Mesenchymal stem cell (in vitro differentiated cells and primary cell): ENCODE measurements at regions not wholly inside any gene's neighbourhood (a gene's known extent, or its start where the extent isn't known, plus 50 kb on each side); places are given as distances from the start of the nearest gene placed in this dataset. TPM values are rescaled to one million over a fixed set of nuclear protein-coding genes. Genes with fewer than 3 reads are reported as not detected.
"Not testable (repeated sequence)": the region's sequence is repeated elsewhere in the genome, so short reads cannot be mapped to it uniquely, and the experiment has no call there.

Experiments
- DNase-seq: peaks from one replicate; pipeline ENCODE4 v3.0.0-alpha.2; 2013
- H2AFZ ChIP-seq: one replicate; pipeline ENCODE4 v1.6.1; 2013; ENCODE audit warnings: low read depth, mild to moderate bottlenecking, control low read depth, inconsistent platforms, low read length, moderate library complexity
- H2AK5ac ChIP-seq: 2 replicates; pipeline ENCODE4 v1.6.1; 2013; ENCODE audit warnings: low read length, moderate library complexity, mild to moderate bottlenecking, inconsistent platforms; ENCODE audit not compliant: severe bottlenecking
- H2BK120ac ChIP-seq: one replicate; pipeline ENCODE4 v1.6.1; 2013; ENCODE audit warnings: low read depth, mild to moderate bottlenecking, inconsistent platforms, low read length, moderate library complexity
- H2BK12ac ChIP-seq, 2 experiments: one replicate each; pipeline ENCODE4 v1.6.1; 2013; ENCODE audit warnings: inconsistent platforms in 2 of 2, low read length in 2 of 2, mild to moderate bottlenecking in 2 of 2, moderate library complexity in 2 of 2, control low read depth in 1 of 2
- H2BK15ac ChIP-seq: one replicate; pipeline ENCODE4 v1.6.1; 2013; ENCODE audit warnings: mild to moderate bottlenecking, low read depth, inconsistent platforms; ENCODE audit not compliant: poor library complexity, severe bottlenecking
- H2BK5ac ChIP-seq: 2 replicates; pipeline ENCODE4 v1.6.1; 2013; ENCODE audit warnings: low read depth, mild to moderate bottlenecking, low read length, control low read depth, inconsistent platforms; ENCODE audit not compliant: poor library complexity, severe bottlenecking
- H3K14ac ChIP-seq, 2 experiments: one replicate each; pipeline ENCODE4 v1.6.1; 2013; ENCODE audit warnings: inconsistent platforms in 2 of 2, low read length in 2 of 2, control low read depth in 1 of 2, mild to moderate bottlenecking in 1 of 2, moderate library complexity in 1 of 2
- H3K18ac ChIP-seq, 2 experiments: one replicate each; pipeline ENCODE4 v1.6.1; 2013; ENCODE audit warnings: inconsistent platforms in 2 of 2, low read length in 2 of 2, control low read depth in 1 of 2, low read depth in 1 of 2, mild to moderate bottlenecking in 1 of 2
- H3K23ac ChIP-seq, 2 experiments: one replicate each; pipeline ENCODE4 v1.6.1; 2013; ENCODE audit warnings: inconsistent platforms in 2 of 2, low read length in 2 of 2, mild to moderate bottlenecking in 2 of 2, moderate library complexity in 2 of 2, control low read depth in 1 of 2
- H3K27ac ChIP-seq: 2 replicates; pipeline ENCODE4 v1.5.1; 2013; ENCODE audit warnings: mild to moderate bottlenecking, moderate library complexity, low read length, control low read depth, inconsistent platforms; ENCODE audit not compliant: poor library complexity, severe bottlenecking
- H3K27me3 ChIP-seq, 2 experiments: 2 replicates each; pipeline versions ENCODE4 v1.6.1 to v1.7.0; 2013; ENCODE audit warnings: low read length in 2 of 2, mild to moderate bottlenecking in 2 of 2, moderate library complexity in 2 of 2, control low read depth in 1 of 2, inconsistent platforms in 1 of 2; ENCODE audit not compliant: control insufficient read depth in 1 of 2, insufficient read depth in 1 of 2
- H3K36me3 ChIP-seq, 2 experiments: 2 replicates each; pipeline versions ENCODE4 v1.6.1 to v1.7.0; 2013; ENCODE audit warnings: low read length in 2 of 2, control low read depth in 1 of 2, inconsistent platforms in 1 of 2, low read depth in 1 of 2, mild to moderate bottlenecking in 1 of 2; ENCODE audit not compliant: insufficient read depth in 2 of 2, control insufficient read depth in 1 of 2
- H3K4ac ChIP-seq, 2 experiments: one replicate each; pipeline ENCODE4 v1.6.1; 2013; ENCODE audit warnings: inconsistent platforms in 2 of 2, low read length in 2 of 2, mild to moderate bottlenecking in 2 of 2, moderate library complexity in 2 of 2, control low read depth in 1 of 2, low read depth in 1 of 2
- H3K4me1 ChIP-seq: 2 replicates; pipeline ENCODE4 v1.6.1; 2013; ENCODE audit warnings: low read depth, low read length, control low read depth; ENCODE audit not compliant: control insufficient read depth, insufficient read depth
- H3K4me2 ChIP-seq: 2 replicates; pipeline ENCODE4 v1.6.1; 2013; ENCODE audit warnings: low read length, mild to moderate bottlenecking, inconsistent platforms; ENCODE audit not compliant: poor library complexity, severe bottlenecking
- H3K4me3 ChIP-seq, 2 experiments: 2 replicates each; pipeline versions ENCODE4 v1.5.1 to v1.7.0; 2013; ENCODE audit warnings: low read length in 2 of 2, mild to moderate bottlenecking in 2 of 2, control low read depth in 1 of 2, low read depth in 1 of 2; ENCODE audit not compliant: insufficient read depth in 1 of 2
- H3K79me1 ChIP-seq: replicated peaks from 2 replicates; pipeline ENCODE4 v1.6.1; 2013; ENCODE audit warnings: mild to moderate bottlenecking, control low read depth, low read length, inconsistent platforms; ENCODE audit not compliant: poor library complexity, severe bottlenecking
- H3K9ac ChIP-seq: 2 replicates; pipeline ENCODE4 v1.7.0; 2013; ENCODE audit warnings: mild to moderate bottlenecking, low read length, moderate library complexity
- H3K9me3 ChIP-seq: 2 replicates; pipeline ENCODE4 v1.7.0; 2013; ENCODE audit warnings: mild to moderate bottlenecking, low read length; ENCODE audit not compliant: control insufficient read depth
- H4K8ac ChIP-seq: one replicate; pipeline ENCODE4 v1.6.1; 2013; ENCODE audit warnings: inconsistent platforms, mild to moderate bottlenecking, low read length, moderate library complexity
- H4K91ac ChIP-seq: one replicate; pipeline ENCODE4 v1.6.1; 2013; ENCODE audit warnings: mild to moderate bottlenecking, low read length, inconsistent platforms
- WGBS: methylation state at CpG from one replicate; pipeline ENCODE4 v1.1.7; 2013; ENCODE audit warnings: mixed read lengths; 5-methylcytosine and 5-hydroxymethylcytosine counted together
- small RNA-seq: library from polyadenylated mRNA; stranded (forward); fragments of <200 nt; extraction: miRNeasy Mini kit (QIAGEN cat#:217004); gene quantifications from one replicate; pipeline ENCODE3, GENCODE V24; 2013; ENCODE audit warnings: low read depth

DNA sequence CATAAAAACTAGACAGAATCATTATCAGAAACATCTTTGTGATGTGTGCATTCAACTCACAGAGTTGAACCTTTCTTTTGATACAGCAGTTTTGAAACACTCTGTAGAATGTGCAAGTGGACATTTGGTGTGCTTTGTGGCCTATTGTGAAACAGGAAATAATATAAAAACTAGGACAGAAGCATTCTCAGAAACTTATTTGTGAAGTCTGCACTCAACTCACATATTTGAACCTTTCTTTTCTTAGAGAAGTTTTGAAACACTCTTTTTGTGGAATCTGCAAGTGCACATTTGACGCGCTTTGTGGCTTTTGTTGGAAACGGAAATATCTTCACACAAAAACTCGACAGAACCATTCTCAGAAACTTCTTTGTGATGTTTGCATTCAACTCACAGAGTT is 260.0 kb downstream of the FOXD4L6 start:
- H3K4ac ChIP-seq: not testable (repeated sequence)

More for the DNA sequence above, 260.0 kb downstream of the FOXD4L6 start:
- not testable (repeated sequence) for H4K8ac ChIP-seq, H4K91ac ChIP-seq, H2BK120ac ChIP-seq, H2BK5ac ChIP-seq, H2AFZ ChIP-seq, H3K18ac ChIP-seq, H3K4me2 ChIP-seq, H3K9ac ChIP-seq, H3K27me3 ChIP-seq, H3K4me1 ChIP-seq, H2AK5ac ChIP-seq, H3K27ac ChIP-seq, H3K4me3 ChIP-seq, DNase-seq, H3K14ac ChIP-seq, H2BK15ac ChIP-seq, H2BK12ac ChIP-seq, H3K23ac ChIP-seq, H3K79me1 ChIP-seq, H3K36me3 ChIP-seq
- H3K9me3 ChIP-seq: peaks cover 57% of the 10 kb centered on the region
- WGBS: 76% methylated on average over 4 of the region's 4 CpGs

Small RNAs in the stretch of these regions (small RNA-seq; reads per million reads assigned to genes)
- not detected for gene AL353626.2
- gene MIR1299: not detected
